KBM-7 (cell line): ENCODE measurements at regions not wholly inside any gene's neighbourhood (a gene's known extent, or its start where the extent isn't known, plus 50 kb on each side); places are given as distances from the start of the nearest gene placed in this dataset.
"Not testable (repeated sequence)": the region's sequence is repeated elsewhere in the genome, so short reads cannot be mapped to it uniquely, and the experiment has no call there.

ENCODE experiments used
- DNase-seq: peaks from one replicate; pipeline ENCODE4 v3.0.0-alpha.2; 2015
- in situ Hi-C: fragments of 300-500 bp; cut with MboI; formaldehyde crosslinking; loops from 2 replicates; pipeline ENCODE4 v1.14.3; 2020; ENCODE audit warnings: low sequenced_read_pairs, low pct_unique_long_range_greater_than_20kb, mixed read lengths

GRCh38 chr7:45421806-45422205 is 152.4 kb upstream of the ADCY1 start:
- in situ Hi-C loops = no loop called here
- DNase-seq = no peak

- no peak for DNase-seq
- in situ Hi-C loops = no loop called here
These were observed 143.8 kb upstream of the ADCY1 start for GRCh38 chr7:45430397-45430796.

- DNase-seq = no peak
- in situ Hi-C loops = no loop called here
These were observed 139.9 kb upstream of the ADCY1 start for GRCh38 chr7:45434167-45434784.

GRCh38 chr7:45435131-45435530 is 139.0 kb upstream of the ADCY1 start:
- no peak for DNase-seq

GRCh38 chr7:45435846-45436245 is 138.3 kb upstream of the ADCY1 start:
- in situ Hi-C loops = no loop called here
- no peak for DNase-seq

More at GRCh38 chr7:45435131-45435530, 139.0 kb upstream of the ADCY1 start:
- in situ Hi-C loops = no loop called here

GRCh38 chr7:45440776-45441175 is 133.4 kb upstream of the ADCY1 start:
- in situ Hi-C loops, DNase-seq: not testable (repeated sequence)

GRCh38 chr7:45443263-45443662 is 130.9 kb upstream of the ADCY1 start:
- in situ Hi-C loops = no loop called here
- no peak for DNase-seq

GRCh38 chr7:45446195-45446944 is 127.8 kb upstream of the ADCY1 start:
- DNase-seq = no peak
- in situ Hi-C loops = no loop called here

- DNase-seq = no peak
- in situ Hi-C loops = no loop called here
These were observed 126.9 kb upstream of the ADCY1 start for GRCh38 chr7:45447296-45447695.

- in situ Hi-C loops = no loop called here
- no peak for DNase-seq
These were observed 123.5 kb upstream of the ADCY1 start for GRCh38 chr7:45450571-45451204.

- in situ Hi-C loops = no loop called here
These were observed 122.7 kb upstream of the ADCY1 start for GRCh38 chr7:45451342-45452035.

GRCh38 chr7:45454771-45455170 is 119.4 kb upstream of the ADCY1 start:
- in situ Hi-C loops = no loop called here
- DNase-seq = no peak

More at GRCh38 chr7:45451342-45452035, 122.7 kb upstream of the ADCY1 start:
- DNase-seq = no peak

- in situ Hi-C loops = no loop called here
- no peak for DNase-seq
These were observed 118.5 kb upstream of the ADCY1 start for GRCh38 chr7:45455662-45456061.

GRCh38 chr7:45456105-45456504 is 118.1 kb upstream of the ADCY1 start:
- in situ Hi-C loops = no loop called here
- DNase-seq = no peak

GRCh38 chr7:45456747-45457524 is 117.2 kb upstream of the ADCY1 start:
- in situ Hi-C loops = no loop called here
- DNase-seq = no peak

- in situ Hi-C loops = no loop called here
- no peak for DNase-seq
These were observed 116.6 kb upstream of the ADCY1 start for GRCh38 chr7:45457591-45457990.

GRCh38 chr7:45459476-45459875 is 114.7 kb upstream of the ADCY1 start:
- no peak for DNase-seq
- in situ Hi-C loops = no loop called here

- no peak for DNase-seq
- in situ Hi-C loops = no loop called here
These were observed 113.8 kb upstream of the ADCY1 start for GRCh38 chr7:45460379-45460778.

- in situ Hi-C loops = no loop called here
- DNase-seq = peak; percentile 3
These were observed 113.1 kb upstream of the ADCY1 start for GRCh38 chr7:45461026-45461425.
